HepG2 (cell line): ENCODE measurements at regions not wholly inside any gene's neighbourhood (a gene's known extent, or its start where the extent isn't known, plus 50 kb on each side); places are given as distances from the start of the nearest gene placed in this dataset.

ENCODE experiments used
- BCL6 ChIP-seq: IDR thresholded peaks from 2 replicates; pipeline ENCODE4 v1.6.1; 2016; ENCODE audit warnings: missing genetic modification reagents, missing compliant biosample characterization
- BORCS8-MEF2B ChIP-seq: sonication (generic); formaldehyde crosslinking; IDR thresholded peaks from 2 replicates; pipeline ENCODE4 v1.8.0; 2022; ENCODE audit warnings: mild to moderate bottlenecking, missing genetic modification reagents
- HNRNPL ChIP-seq: fragments of 200-400 bp; formaldehyde crosslinking; IDR thresholded peaks from 2 replicates; pipeline ENCODE4 v1.6.1; 2017; ENCODE audit warnings: mild to moderate bottlenecking, low read depth, low read length
- MAF1 ChIP-seq: sonication (generic); formaldehyde crosslinking; IDR thresholded peaks from 2 replicates; pipeline ENCODE4 v1.5.0; 2020; ENCODE audit warnings: missing genetic modification reagents, borderline replicate concordance
- MAFK ChIP-seq, 2 experiments: IDR thresholded peaks in 1 of 2; conservative IDR thresholded peaks in 1 of 2; 2 replicates each; pipeline ENCODE4 v1.6.1; 2011; ENCODE audit warnings: improper control_type of control experiment in 2 of 2, low read length in 2 of 2
- NR2F2 ChIP-seq: IDR thresholded peaks from 2 replicates; pipeline ENCODE4 v1.6.1; 2012; ENCODE audit warnings: low read depth, inconsistent platforms, borderline replicate concordance
- PAF1 ChIP-seq: IDR thresholded peaks from 2 replicates; pipeline ENCODE4 v1.6.1; 2016; ENCODE audit warnings: missing genetic modification reagents, missing compliant biosample characterization
- SMAD3 ChIP-seq: sonication (generic); formaldehyde crosslinking; IDR thresholded peaks from 2 replicates; pipeline ENCODE4 v1.4.0; 2020; ENCODE audit warnings: missing genetic modification reagents
- TIGD3 ChIP-seq: sonication (generic); formaldehyde crosslinking; IDR thresholded peaks from 2 replicates; pipeline ENCODE4 v1.5.1; 2020; ENCODE audit warnings: mild to moderate bottlenecking, missing genetic modification reagents, borderline replicate concordance
- YEATS4 ChIP-seq: sonication (generic); formaldehyde crosslinking; IDR thresholded peaks from 2 replicates; pipeline ENCODE4 v1.4.0; 2020; ENCODE audit warnings: missing genetic modification reagents, borderline replicate concordance
- ZBTB26 ChIP-seq: IDR thresholded peaks from 2 replicates; pipeline ENCODE4 v1.6.1; 2016; ENCODE audit warnings: missing compliant biosample characterization, missing genetic modification reagents, borderline replicate concordance
- ZFAT ChIP-seq: sonication (generic); formaldehyde crosslinking; conservative IDR thresholded peaks from 2 replicates; pipeline ENCODE4 v1.8.1; 2023; ENCODE audit warnings: missing genetic modification reagents, inconsistent platforms
- ZNF446 ChIP-seq: sonication (generic); formaldehyde crosslinking; IDR thresholded peaks from 2 replicates; pipeline ENCODE4 v1.5.0; 2020; ENCODE audit warnings: mild to moderate bottlenecking, missing genetic modification reagents
- ZNF567 ChIP-seq: sonication (generic); formaldehyde crosslinking; IDR thresholded peaks from 2 replicates; pipeline ENCODE4 v1.8.1; 2023; ENCODE audit warnings: mild to moderate bottlenecking, missing genetic modification reagents, borderline replicate concordance
- ZNF616 ChIP-seq: sonication (generic); formaldehyde crosslinking; IDR thresholded peaks from 2 replicates; pipeline ENCODE4 v1.5.0; 2020; ENCODE audit warnings: low read depth, mild to moderate bottlenecking, missing genetic modification reagents
- ZNF639 ChIP-seq: conservative IDR thresholded peaks from 2 replicates; pipeline ENCODE4 v1.6.1; 2018; ENCODE audit warnings: missing genetic modification reagents
- ZNF644 ChIP-seq: IDR thresholded peaks from 2 replicates; pipeline ENCODE4 v1.6.1; 2016; ENCODE audit warnings: low read depth
- ZNF691 ChIP-seq: sonication (generic); formaldehyde crosslinking; IDR thresholded peaks from 2 replicates; pipeline ENCODE4 v1.4.0; 2020; ENCODE audit warnings: missing genetic modification reagents, low read depth, mild to moderate bottlenecking, borderline replicate concordance
- ZNF781 ChIP-seq: sonication (generic); formaldehyde crosslinking; IDR thresholded peaks from 2 replicates; pipeline ENCODE4 v1.5.1; 2020; ENCODE audit warnings: borderline replicate concordance, mild to moderate bottlenecking, missing genetic modification reagents; ENCODE audit errors: not compliant biosample characterization

- TF ChIP-seq ZNF691 (CRISPR knock-in tag) (peak; percentile 28; the same call in 1 of the 2 replicates), ZFAT (CRISPR knock-in tag) (no peak), YEATS4 (CRISPR knock-in tag) (no peak; the same call in 1 of the 2 replicates), MAFK (conservative IDR thresholded peaks at IDR 0.05 in 1 of 2, IDR thresholded peaks at IDR 0.05 in 1 of 2; ENCODE audit: low read length in 2 of 2) (peak; percentile 48 to 55; a peak in 3 of 4 replicates), ZNF644 (CRISPR knock-in tag) (no peak), BORCS8-MEF2B (CRISPR knock-in tag) (0 out of 2 replicates have a peak, but pooled peaks have one; percentile 31), ZNF781 (CRISPR knock-in tag) (peak; percentile 46), PAF1 (no peak), ZNF616 (no peak), HNRNPL (peak; percentile 70; the same call in 1 of the 2 replicates), NR2F2 (peak; percentile 64; the same call in 1 of the 2 replicates), BCL6 (CRISPR knock-in tag) (peak; percentile 71), TIGD3 (CRISPR knock-in tag) (no peak), ZNF446 (CRISPR knock-in tag) (no peak), ZBTB26 (0 out of 2 replicates have a peak, but pooled peaks have one; percentile 43), ZNF639 (CRISPR knock-in tag) (0 out of 2 replicates have a peak, but pooled peaks have one; percentile 33), ZNF567 (CRISPR knock-in tag) (0 out of 2 replicates have a peak, but pooled peaks have one; percentile 72), MAF1 (no peak), SMAD3 (CRISPR knock-in tag) (peak; percentile 48; the same call in 1 of the 2 replicates)
Measured at GRCh38 chr21:43287795-43288755, 119.3 kb downstream of the CRYAA start (continued).
